ENCODE measurements at regions not wholly inside any gene's neighbourhood (a gene's known extent, or its start where the extent isn't known, plus 50 kb on each side); places are given as distances from the start of the nearest gene placed in this dataset. TPM values are rescaled to one million over a fixed set of nuclear protein-coding genes. Genes with fewer than 3 reads are reported as not detected.

- TF ChIP-seq POLR2A (IDR thresholded peaks at IDR 0.05): no peak
- Histone ChIP-seq H3K36me3 (no peaks in the 10 kb centered on the region), H3K27me3 (no peaks in the 10 kb centered on the region), H3K4me3 (replicated peaks in 1 of 3) (no peak overlapping the region), H3K27ac (no peak overlapping the region), H3K9me3 (no peaks in the 10 kb centered on the region), H3K4me1 (no peaks in the 10 kb centered on the region)
- intact Hi-C loops (cut with DNase I): no loop called here
- WGBS, 2 donors: 6 to 55% methylated on average over 1 of the region's 1 CpG
- DNase-seq: no peak
Observed at GRCh38 chrX:76228499-76228898, 55.6 kb downstream of the PBDC1 start.

GRCh38 chrX:76248901-76249300, 76.0 kb downstream of the PBDC1 start:
- DNase-seq: no peak
- WGBS, 2 donors: 26 to 42% methylated on average over 2 of the region's 2 CpGs
- intact Hi-C loops (cut with DNase I): no loop called here
- Histone ChIP-seq H3K4me1 (no peaks in the 10 kb centered on the region), H3K9me3 (no peaks in the 10 kb centered on the region), H3K36me3 (no peaks in the 10 kb centered on the region), H3K4me3 (replicated peaks in 1 of 3) (no peak overlapping the region), H3K27me3 (no peaks in the 10 kb centered on the region), H3K27ac (no peak overlapping the region)
- TF ChIP-seq CTCF (IDR thresholded peaks at IDR 0.05): no peak
- TF ChIP-seq POLR2A (IDR thresholded peaks at IDR 0.05): no peak

GRCh38 chrX:76253432-76253831, 80.6 kb downstream of the PBDC1 start:
- intact Hi-C loops (cut with DNase I): no loop called here

GRCh38 chrX:76279007-76279406, 106.1 kb downstream of the PBDC1 start:
- Histone ChIP-seq H3K4me3 (replicated peaks in 1 of 3) (no peak overlapping the region), H3K27ac (no peak overlapping the region), H3K27me3 (no peaks in the 10 kb centered on the region), H3K4me1 (no peaks in the 10 kb centered on the region), H3K36me3 (no peaks in the 10 kb centered on the region), H3K9me3 (no peaks in the 10 kb centered on the region)
- TF ChIP-seq CTCF (IDR thresholded peaks at IDR 0.05) (peak in 4 of 6 experiments; percentile 46 to 71 (median 51)), POLR2A (IDR thresholded peaks at IDR 0.05) (no peak)
- intact Hi-C loops (cut with DNase I): no loop called here
- DNase-seq: peak; percentile 27 to 43

More at GRCh38 chrX:76253432-76253831, 80.6 kb downstream of the PBDC1 start:
- Histone ChIP-seq H3K27ac (no peak overlapping the region), H3K36me3 (no peaks in the 10 kb centered on the region), H3K4me3 (replicated peaks in 1 of 3) (no peak overlapping the region), H3K27me3 (no peaks in the 10 kb centered on the region), H3K9me3 (no peaks in the 10 kb centered on the region), H3K4me1 (no peaks in the 10 kb centered on the region)
- peak; percentile 30 to 52 for DNase-seq
- 10% methylated on average over 3 of the region's 3 CpGs for WGBS, 2 donors
- TF ChIP-seq POLR2A (IDR thresholded peaks at IDR 0.05) (no peak), CTCF (IDR thresholded peaks at IDR 0.05) (peak in 4 of 6 experiments; percentile 31 to 51 (median 47))

Small RNAs in the stretch of these regions (small RNA-seq; reads per million reads assigned to genes)
- gene RNU6-867P: not detected

Measured in thyroid gland (tissue), 4 donors.